HG02763 (cell line): ENCODE measurements at regions not wholly inside any gene's neighbourhood (a gene's known extent, or its start where the extent isn't known, plus 50 kb on each side); places are given as distances from the start of the nearest gene placed in this dataset.
A peak's percentile ranks its signal among the peaks of the same experiment; 100 is the strongest.

Source experiments
- ATAC-seq: cut with Tn5 transposase; IDR thresholded peaks from one replicate; pipeline ENCODE4 v1.9.1; 2021; ENCODE audit warnings: mild to moderate bottlenecking, moderate library complexity; ENCODE audit not compliant: unreplicated experiment

DNA sequence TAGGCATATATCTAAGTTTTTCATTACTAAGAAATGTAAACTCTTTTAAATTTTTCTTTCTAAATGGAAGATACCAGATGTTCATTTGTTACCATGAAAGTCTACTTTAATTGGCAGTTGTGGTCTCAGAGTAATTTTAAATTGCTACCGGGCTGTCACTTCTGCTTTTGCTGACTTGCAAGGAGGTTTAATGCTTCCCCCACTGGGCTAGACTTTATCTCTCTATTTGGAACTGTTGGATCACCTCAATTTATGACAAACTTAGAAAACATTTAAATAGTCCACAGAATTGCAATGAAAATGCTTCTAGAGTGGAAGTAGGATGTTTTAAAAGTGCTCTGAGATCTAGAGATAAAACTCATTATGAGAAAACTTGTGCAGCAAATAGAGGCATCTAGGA, 479.8 kb upstream of the GOT2 start:
- ATAC-seq = no peak

DNA sequence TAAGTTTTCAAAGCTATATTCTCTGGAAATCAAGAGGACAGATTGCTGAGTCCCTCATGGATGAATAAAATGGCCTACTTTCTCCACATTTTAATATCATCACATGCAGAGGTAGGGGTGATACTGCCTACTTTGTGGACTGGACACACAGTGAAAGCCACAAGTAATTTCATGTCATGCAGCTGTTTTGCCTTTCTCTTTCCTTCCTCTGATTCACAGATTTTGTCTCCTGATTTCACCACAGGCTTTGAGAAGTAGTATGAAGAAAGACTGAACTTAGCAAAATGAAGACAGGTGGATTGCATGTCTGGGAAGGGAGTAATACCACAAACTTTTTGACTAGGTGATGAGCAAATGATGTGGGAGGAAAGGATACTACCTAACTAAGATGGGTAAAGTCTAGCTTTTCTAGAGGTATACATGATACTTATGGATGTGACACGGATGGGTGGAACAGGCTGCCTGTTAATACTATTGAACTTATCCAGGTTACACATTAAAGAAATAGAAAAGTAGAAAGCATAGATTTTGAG, 478.4 kb upstream of the GOT2 start:
- no peak for ATAC-seq

DNA sequence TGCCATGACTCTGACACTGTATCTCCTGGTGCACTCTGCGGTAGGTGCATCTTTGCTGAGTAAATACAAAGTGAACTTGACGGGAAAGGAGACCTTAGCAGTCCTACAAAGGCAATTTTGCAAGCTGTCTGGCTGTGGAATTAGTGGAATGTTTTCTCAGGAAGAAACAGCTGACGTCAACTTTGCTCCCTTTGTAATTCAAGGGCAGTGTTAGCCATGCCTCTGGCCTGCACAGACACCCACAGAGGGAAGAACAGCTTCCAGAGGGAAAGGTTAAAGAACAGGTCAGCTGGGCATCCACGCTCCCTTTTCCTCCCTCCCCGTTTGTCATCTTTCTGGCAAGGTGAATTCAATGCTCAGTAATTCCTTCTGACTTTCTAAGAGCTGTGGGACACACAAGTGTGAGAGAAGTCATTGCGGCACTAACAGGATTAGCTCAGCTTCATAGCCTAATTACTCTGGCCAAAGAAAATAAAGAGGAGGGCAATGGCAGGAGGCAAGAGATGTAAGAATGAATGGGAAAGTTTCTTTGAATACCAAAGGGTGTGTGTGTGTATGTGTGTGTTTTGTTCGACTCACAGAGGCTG, 476.9 kb upstream of the GOT2 start:
- ATAC-seq = no peak

DNA sequence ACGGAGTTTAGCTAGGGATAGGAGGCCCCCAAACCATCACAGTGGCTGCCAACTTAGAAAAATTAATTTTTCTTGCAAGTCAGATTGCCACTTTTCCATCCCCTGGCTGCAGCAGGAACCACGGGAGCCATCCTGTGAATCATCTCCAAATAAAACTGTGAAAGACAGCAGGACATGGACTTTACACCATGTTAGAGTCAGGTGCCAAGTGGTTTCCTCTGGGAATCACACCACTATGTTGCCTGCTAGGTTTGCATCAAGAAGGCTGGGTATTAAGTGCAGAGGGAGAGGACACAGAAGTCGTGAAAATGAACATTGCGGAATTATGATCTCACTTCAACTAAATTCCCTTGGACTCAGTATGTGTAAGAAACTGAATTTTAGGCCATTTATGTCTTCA, 471.3 kb upstream of the GOT2 start:
- no peak for ATAC-seq

DNA sequence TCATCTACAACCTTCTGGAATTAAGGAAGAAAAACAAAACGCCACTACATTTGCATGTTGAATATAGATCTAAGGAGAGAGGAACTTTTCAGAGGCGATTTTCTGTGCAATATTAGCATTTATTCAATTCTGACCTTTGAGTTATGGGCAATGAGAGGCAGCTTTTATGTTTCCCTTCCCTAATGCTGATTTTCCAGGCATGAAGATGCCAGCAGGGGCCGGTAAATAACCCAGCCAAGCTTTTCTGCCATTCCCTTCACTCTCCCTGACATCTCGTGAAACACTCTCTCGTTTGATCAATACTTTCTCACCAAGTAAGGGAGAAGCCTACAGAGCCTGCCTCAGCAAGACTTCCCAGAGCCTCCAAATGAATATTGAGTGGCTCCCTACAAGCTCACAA, 470.5 kb upstream of the GOT2 start:
- ATAC-seq = no peak

DNA sequence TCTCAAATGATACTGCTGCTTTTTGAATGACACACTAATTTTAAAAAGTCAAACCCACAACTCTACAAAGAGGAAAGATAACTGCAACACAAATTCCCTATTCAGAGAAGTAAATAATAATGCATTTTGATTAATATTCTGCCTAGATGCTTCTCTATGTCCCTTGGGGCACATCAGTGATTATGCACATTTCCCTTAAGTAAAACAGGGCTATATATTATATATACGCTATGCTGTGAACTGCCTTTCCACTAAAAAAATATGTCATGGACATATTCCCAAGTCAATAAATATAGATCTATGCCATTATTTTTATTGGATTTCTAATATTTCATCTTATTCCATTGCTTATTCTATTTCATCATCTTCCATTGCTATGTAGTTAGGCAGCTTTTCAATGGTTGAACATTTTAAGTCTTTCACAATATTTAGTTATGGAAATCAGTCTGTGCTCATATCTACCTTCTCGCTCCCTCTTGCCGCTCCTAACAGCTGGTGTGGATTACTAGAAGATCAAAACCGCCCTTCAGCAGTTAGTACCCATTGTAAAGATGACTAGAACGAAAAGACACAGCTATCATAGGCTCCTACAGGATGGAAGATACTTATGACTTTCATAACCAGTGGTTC, 468.2 kb upstream of the GOT2 start:
- ATAC-seq = no peak

DNA sequence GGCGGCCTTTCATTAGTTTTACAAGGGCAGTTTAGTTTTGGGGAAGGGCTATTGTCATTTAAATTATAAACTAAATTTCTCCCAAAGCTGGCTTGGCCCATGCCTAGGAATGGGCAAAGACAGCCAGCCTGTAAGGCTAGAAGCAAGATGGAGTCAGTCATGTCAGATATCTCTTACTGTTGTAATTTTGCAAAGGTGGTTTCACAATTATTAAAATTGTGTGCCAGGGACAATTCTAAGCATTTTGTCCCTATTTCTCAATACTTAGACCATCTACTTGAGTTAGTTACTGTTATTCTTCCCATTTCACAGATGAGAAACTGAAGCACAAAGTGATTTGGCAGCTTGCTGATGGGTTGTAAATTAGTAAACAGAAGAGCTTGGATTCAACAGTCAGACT, 467.7 kb upstream of the GOT2 start:
- ATAC-seq = no peak

DNA sequence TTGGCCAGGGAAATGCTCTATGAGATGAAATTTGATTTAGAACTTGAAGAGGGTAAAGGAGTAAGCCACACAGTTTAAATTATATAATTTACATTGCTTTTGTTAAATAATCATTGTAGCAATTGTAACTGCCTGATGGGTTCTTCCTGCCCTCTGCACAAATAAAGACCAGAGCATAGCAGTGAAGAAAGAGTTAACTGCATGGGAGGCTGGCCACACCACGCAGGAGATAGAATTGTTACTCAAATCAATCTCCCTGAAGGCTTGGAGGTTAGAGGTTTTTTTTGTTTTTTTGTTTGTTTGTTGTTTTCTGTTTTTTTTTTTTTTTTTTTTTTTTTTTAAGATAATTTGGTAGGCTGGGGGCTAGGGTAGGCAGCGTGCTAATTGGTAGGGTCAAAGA, 467.0 kb upstream of the GOT2 start:
- no peak for ATAC-seq

DNA sequence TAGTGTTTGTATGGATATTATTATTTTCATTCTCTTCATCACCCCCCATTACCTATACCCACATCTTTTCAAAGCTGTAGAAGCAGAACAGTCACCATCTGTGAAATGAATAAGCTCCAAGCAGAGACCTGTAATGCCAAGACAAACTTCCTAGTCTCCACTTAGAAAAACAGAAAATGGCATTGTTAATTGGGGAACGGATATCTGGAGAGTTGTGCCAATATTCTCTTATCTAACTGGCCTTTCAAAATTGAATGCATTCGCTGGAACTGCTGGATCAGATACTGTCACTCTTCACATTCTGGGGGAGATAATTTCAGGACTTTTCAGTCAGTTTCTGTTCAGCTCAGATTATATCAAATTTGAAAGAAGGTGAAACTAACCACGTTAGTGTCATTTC, 464.4 kb upstream of the GOT2 start:
- ATAC-seq = no peak

DNA sequence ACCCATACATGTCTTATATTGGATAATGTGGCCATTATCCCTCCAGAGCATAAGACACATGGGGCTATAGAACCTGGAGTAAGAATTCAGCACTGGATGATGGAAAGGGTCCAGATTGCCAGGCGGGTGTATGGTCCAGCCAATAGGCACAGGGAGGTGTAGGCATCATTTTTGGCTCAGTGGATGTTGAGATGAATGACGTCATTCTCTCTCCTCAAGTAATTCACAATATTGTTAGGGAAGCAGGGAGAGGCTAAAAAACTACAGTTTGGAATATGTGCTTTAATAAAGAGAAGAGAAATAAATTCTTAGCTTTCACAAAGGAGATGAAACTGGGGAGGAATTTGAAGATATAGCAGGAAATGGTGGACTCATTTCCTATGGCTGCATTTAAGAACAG, 461.1 kb upstream of the GOT2 start:
- ATAC-seq = no peak

DNA sequence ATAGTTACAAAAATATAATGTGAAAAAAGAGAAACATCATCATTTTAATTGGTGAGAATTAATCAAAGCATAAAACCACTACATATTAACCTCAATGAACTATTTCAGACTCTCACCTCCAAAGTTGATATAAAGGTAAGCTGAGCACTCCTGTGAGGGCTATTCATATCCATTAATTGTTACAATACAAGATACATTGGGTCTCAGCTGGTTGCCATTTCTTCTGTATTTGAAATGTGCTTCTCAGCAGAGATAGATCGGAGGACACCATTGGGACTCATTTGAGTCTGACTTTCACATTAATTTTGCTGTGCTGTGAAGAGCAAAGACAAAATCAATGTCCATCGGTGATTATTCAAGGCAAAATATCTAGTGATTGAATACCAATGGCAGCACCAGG, 459.5 kb upstream of the GOT2 start:
- ATAC-seq = no peak

DNA sequence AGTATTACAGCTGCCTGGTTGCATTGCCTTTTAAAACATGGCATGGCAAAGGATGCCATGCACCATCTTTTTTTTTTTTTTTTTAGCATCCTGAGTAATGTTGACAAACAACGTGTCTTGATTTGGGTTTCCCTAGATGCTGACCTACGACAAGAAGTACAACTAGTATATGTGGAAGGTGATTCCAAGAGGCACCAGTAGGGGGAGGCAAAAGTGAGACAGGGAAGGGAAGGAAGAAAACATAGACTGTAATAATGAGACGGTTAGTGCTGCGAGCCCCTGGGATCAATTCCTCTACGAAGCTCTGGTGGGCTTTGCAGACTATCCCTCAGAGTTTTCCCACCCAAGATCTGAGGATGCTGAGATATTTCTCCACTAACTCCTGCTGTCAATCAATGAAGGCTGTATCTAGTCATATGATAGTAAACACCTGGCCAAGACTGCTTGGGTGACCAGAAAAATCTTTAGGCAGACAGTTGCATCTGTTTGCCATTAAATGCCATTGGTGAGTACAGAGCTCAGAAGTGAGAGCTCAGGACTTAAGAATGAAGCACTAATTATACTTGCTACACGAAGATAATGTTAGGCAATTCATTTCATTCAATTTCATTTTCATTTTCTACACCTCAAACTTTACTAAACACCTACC, 458.6 kb upstream of the GOT2 start:
- peak; percentile 58 for ATAC-seq

DNA sequence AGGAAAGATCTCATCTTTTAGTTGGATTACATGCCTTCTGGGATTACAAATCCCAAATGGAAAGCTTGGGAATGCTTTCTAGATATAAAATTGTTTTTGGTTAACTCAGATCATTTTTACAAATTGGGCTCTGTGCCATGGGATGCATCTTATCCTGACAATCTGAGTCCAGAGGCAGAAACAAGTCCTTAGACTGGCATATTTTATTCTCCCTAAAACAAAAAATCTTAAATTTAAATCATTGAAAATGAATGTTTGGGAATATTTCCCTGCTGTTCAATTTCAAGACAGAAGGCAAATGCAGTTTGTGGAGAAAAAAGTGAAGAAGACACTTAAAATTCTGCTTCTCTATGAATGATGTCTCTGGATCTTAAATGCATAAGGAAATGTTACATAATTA, 456.6 kb upstream of the GOT2 start:
- ATAC-seq = no peak

DNA sequence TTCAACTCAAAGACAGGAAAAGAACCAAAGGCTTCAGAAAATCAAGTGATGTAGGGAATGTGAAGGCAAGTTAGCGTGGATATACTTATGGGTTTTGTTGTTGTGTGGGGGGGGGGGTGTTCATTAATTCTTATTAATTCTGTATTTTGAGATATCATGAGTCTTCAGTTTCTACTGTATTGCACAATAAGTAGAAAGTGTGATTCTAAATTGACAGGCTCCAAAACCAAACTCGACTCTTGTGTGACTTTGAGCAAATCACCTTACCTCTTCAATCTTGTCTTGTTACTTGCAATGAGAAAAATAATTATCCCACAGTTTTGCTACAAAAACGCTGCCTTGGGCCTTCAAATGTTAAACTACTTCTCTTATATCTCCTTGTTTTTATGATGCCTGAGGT, 453.9 kb upstream of the GOT2 start:
- ATAC-seq = no peak

DNA sequence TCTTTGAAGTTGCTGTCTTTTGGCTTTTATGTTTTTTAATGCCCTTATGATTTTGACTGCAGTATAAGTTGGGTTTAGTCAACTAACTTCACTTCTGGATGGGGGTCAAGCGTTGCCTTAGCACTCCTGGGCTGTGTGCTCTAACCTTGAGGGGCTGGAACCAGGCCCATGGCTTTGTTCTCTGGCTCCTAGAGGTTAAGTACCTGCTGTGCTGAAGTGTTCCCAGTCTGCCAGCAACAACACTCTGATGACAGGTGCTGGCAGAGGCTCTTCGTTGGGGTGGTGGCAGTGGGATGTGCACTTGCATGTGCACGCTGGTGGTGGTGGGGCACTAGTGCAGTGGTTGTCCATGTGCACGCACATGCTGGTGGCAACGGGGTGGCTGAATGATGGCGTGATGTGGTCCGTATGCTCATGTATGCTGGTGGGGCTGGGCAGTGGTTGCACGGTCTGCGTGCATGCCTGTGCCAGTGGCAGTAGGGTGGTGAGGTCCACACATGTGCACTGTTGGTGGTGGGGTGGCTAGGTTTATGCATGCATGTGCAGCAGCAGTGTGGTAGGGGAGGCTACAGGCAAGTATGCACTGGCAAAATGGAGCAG, 447.8 kb upstream of the GOT2 start:
- no peak for ATAC-seq

DNA sequence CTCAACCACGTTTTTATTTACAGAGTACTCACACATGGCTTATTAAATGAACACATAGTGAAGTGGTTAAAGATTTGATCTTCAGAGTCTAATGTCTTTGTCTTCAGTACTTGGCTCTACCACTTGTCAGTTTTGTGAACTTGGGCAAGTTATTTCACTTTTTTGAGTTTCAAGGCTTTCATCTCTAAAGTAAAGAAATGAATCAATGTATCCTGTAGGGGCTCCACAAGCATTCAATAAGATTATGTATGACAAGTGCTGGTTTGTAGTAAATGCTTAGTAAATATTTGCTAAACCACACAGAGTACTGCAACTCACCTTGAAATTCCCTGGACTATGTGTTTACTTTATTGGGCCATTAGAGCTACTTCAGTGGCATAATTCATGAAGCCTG, 446.0 kb upstream of the GOT2 start:
- ATAC-seq = no peak

DNA sequence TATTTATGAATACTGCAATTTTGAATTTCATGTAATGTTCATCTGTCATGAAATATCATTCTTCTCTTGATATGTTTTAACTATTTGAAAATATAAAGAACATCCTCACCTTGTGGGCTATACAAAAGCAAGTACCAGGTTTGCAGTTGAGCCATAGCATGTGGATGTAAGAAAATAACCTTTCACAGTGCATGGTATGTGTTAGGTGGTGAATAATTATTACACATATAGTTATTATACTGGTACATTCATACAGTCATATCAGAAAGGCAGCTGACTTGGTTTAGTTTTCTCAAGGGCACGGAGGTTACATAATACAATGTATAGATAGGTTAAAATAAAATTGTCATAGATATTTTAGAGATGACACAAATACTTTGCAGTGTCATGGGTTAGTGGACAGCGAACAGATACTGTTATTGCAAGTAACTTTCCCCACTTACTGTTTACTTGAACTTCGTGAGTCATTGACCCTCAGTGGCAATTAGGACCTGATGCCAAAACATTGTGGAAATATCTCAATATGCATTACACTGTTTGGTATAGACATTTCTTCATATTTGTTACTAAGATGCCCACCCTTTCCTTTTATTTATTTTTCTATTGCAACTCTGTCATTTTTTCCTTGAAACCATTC, 445.4 kb upstream of the GOT2 start:
- ATAC-seq = no peak

DNA sequence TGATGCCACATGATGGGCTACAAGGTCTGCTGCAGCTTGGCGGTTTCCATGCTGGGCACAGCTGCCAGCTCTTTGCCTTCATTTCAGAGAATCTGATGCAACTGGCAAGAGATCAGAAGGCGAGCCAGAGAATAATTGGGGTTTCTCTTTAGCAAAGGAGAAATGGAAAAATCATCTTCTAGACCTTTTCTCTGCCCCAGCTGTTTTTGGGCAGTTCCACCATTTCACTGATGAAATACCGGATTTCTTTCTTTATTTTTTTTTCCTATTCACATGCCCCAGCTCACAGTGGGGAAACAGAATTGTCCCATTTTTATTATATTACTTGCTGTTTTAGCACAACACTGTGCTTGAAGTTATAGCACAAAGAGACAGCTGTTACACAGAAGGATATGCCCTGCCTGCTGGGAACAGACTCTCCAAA, 439.3 kb upstream of the GOT2 start:
- ATAC-seq = no peak

DNA sequence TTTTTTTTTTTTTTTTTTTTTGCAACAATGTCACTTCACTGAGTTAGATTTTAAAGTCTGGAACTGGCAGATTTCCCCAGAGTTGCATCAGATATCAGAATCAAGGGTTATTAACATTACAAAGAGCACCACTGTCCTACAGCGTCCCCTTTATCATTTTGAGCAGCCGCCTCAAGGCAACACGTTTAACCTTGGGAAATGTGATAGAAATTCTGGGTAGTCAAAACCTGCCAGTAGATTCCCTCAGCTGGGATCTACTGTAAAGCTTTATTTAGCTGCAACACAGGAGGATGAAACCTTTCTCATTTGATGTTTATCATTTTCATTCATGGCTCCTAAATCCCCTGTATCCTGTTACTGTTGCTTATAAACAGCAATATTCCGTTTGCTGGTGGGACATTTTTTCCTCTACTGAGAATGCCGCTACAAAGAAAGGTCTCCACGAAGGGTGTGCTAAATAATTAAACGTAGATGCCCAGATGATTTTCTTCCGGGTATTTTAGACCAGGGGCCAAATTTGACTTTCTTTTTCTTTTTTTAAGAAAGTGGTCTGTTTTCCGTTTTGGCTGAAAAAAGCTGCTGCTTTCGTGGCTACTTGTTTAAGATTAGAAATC, 436.1 kb upstream of the GOT2 start:
- no peak for ATAC-seq

DNA sequence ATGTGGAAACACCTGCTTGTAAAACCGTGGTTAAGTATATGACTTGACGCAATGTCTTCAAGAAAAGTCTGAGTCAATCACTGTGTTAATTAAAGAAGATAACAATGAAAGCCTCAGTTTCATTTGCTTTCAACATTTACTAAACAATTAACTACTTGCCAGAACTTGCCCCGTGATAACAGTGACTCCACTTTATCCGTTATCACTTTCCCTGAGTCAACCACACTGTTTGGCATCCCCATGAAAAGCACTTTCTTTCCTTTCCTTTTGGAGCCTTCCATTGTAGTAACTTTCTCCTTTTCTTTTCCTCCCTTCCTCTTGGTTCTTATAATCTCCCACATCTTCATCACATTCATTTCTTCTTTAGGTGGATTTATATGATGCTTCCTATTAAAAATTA, 435.1 kb upstream of the GOT2 start:
- ATAC-seq = no peak

DNA sequence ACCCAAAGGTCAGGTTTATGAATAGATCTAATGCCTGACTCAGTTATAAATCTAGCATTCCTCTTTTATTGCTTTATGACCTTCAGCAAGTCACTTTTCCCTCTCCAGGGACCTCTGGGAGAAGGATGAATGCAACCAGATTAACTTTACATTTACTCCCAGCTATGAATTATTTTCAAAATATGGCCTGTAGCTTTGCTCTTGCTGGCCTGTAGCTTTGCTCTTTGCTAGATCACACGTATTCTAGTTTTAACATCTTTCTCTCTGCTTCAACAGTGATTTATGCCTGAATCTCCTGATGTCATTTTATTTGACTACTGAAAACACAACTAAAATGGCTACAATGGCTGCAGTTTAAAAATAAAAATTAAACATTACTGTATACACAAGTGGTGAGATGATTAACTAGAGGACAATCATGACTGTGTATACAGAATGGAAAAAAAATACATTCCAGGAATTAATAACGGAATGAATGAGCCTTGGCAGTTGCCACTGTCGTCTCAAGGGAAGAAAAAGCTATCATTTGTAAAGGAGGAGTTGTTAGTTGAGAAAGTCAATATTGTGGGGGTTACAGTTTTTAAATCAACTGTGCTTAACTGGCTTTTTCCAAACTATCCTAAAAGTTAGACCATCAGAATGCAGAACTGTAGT, 434.5 kb upstream of the GOT2 start:
- no peak for ATAC-seq
